HEK293T (cell line): ENCODE measurements at regions not wholly inside any gene's neighbourhood (a gene's known extent, or its start where the extent isn't known, plus 50 kb on each side); places are given as distances from the start of the nearest gene placed in this dataset.
"Not testable (repeated sequence)": the region's sequence is repeated elsewhere in the genome, so short reads cannot be mapped to it uniquely, and the experiment has no call there.

Experiments
- CTCF ChIA-PET: fragments of 350-600 bp; formaldehyde crosslinking; extraction: SDS; loops from one replicate; lab custom pipeline; 2021; ENCODE audit warnings: antibody characterized with exemption, inconsistent platforms; lab: Yijun Ruan, JAX
- POLR2A ChIA-PET: fragments of 350-600 bp; formaldehyde crosslinking; extraction: SDS; loops from one replicate; lab custom pipeline; 2020; ENCODE audit warnings: antibody characterized with exemption, inconsistent platforms; lab: Yijun Ruan, JAX
- DNase-seq: peaks from one replicate; pipeline ENCODE4 v3.0.0; 2012; ENCODE audit warnings: mixed read lengths; ENCODE audit errors: extremely low spot score
- ARNT ChIP-seq: fragments of 450-650 bp; IDR thresholded peaks from 2 replicates; pipeline ENCODE4 v1.6.1; 2017; ENCODE audit warnings: mild to moderate bottlenecking
- BHLHE40 ChIP-seq: fragments of 450-650 bp; IDR thresholded peaks from 2 replicates; pipeline ENCODE4 v1.6.1; 2016; ENCODE audit warnings: mild to moderate bottlenecking, moderate library complexity, borderline replicate concordance
- CTBP1 ChIP-seq: fragments of 450-650 bp; IDR thresholded peaks from 2 replicates; pipeline ENCODE4 v1.6.1; 2016; ENCODE audit warnings: borderline replicate concordance
- ELF4 ChIP-seq: fragments of 450-650 bp; IDR thresholded peaks from 2 replicates; pipeline ENCODE4 v1.6.1; 2017; ENCODE audit warnings: antibody characterized with exemption
- FOXA1 ChIP-seq: fragments of 450-650 bp; IDR thresholded peaks from 2 replicates; pipeline ENCODE4 v1.6.1; 2016; ENCODE audit warnings: mild to moderate bottlenecking
- FOXK2 ChIP-seq: fragments of 450-650 bp; IDR thresholded peaks from 2 replicates; pipeline ENCODE4 v1.6.1; 2016; ENCODE audit warnings: mild to moderate bottlenecking
- FOXM1 ChIP-seq: fragments of 450-650 bp; IDR thresholded peaks from 2 replicates; pipeline ENCODE4 v1.6.1; 2017; ENCODE audit warnings: mild to moderate bottlenecking, borderline replicate concordance
- HDGF ChIP-seq: fragments of 450-650 bp; IDR thresholded peaks from 2 replicates; pipeline ENCODE4 v1.6.1; 2017; ENCODE audit warnings: antibody characterized with exemption, borderline replicate concordance
- L3MBTL2 ChIP-seq: fragments of 450-650 bp; conservative IDR thresholded peaks from 2 replicates; pipeline ENCODE4 v1.6.1; 2016; ENCODE audit warnings: mild to moderate bottlenecking
- LEF1 ChIP-seq: fragments of 450-650 bp; IDR thresholded peaks from 2 replicates; pipeline ENCODE4 v1.6.1; 2017; ENCODE audit warnings: mild to moderate bottlenecking, borderline replicate concordance
- NFRKB ChIP-seq: fragments of 450-650 bp; IDR thresholded peaks from 2 replicates; pipeline ENCODE4 v1.6.1; 2016; ENCODE audit warnings: mild to moderate bottlenecking, moderate library complexity
- SP1 ChIP-seq: fragments of 450-650 bp; IDR thresholded peaks from 2 replicates; pipeline ENCODE4 v1.6.1; 2017
- SUZ12 ChIP-seq: fragments of 450-650 bp; IDR thresholded peaks from 2 replicates; pipeline ENCODE4 v1.6.1; 2016; ENCODE audit warnings: mild to moderate bottlenecking
- TARDBP ChIP-seq: fragments of 450-650 bp; IDR thresholded peaks from 2 replicates; pipeline ENCODE4 v1.6.1; 2016
- ZNF384 ChIP-seq: fragments of 450-650 bp; IDR thresholded peaks from 2 replicates; pipeline ENCODE4 v1.6.1; 2016
- TF ChIP-seq, protein P1 (sequence below): fragments of 450-650 bp; IDR thresholded peaks from 2 replicates; pipeline ENCODE4 v1.6.1; 2016

DNA sequence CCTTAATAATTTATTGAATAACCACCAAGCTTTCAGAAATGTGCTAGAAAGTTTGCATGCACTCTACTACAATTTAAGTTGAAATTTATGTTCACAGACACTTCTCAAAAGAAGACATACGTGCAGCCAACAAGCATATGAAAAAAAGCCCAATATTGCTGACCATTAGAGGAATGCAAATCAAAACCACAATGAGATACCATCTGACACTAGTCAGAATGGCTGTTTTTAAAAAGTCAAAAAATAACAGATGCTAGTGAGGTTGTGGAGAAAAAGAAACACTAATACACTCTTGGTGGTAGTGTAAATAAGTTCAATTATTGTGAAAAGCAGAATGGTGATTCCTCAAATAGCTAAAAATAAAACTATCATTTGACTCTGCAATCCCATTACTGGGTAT, 308.8 kb upstream of the PCDH9 start:
- no peak for TF ChIP-seq FOXA1
- no peak for TF ChIP-seq CTBP1
- TF ChIP-seq TARDBP, result no peak
- POLR2A ChIA-PET, result no interaction called here
- CTCF ChIA-PET, result no interaction called here
- no peak for DNase-seq

DNA sequence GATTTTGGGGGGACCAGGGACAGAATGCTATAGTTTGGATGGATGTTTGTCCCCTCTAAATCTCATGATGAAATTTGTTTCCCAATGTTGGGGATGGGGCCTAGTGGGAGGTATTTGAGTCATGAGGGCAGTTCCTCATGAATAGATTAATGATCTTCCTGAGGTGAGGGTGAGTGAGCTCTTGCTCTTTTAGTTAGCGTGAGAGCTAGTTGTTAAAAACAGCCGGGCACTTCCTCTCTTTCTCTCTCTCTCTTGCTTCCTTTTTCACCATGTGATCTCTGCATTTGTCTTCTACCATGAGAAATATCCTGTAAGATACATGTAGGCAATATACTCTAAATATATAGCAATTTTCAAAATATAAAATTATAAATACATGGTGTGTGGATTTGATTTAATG, 290.8 kb upstream of the PCDH9 start:
- POLR2A ChIA-PET, result no interaction called here
- CTCF ChIA-PET, result no interaction called here
- TF ChIP-seq SUZ12 (no peak), CTBP1 (no peak), L3MBTL2 (no peak), FOXA1 (no peak), ELF4 (no peak), FOXK2 (no peak), BHLHE40 (no peak), LEF1 (no peak), TARDBP (no peak)
- TF ChIP-seq, protein P1, sequence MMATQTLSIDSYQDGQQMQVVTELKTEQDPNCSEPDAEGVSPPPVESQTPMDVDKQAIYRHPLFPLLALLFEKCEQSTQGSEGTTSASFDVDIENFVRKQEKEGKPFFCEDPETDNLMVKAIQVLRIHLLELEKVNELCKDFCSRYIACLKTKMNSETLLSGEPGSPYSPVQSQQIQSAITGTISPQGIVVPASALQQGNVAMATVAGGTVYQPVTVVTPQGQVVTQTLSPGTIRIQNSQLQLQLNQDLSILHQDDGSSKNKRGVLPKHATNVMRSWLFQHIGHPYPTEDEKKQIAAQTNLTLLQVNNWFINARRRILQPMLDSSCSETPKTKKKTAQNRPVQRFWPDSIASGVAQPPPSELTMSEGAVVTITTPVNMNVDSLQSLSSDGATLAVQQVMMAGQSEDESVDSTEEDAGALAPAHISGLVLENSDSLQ, result no peak
- no peak for DNase-seq

DNA sequence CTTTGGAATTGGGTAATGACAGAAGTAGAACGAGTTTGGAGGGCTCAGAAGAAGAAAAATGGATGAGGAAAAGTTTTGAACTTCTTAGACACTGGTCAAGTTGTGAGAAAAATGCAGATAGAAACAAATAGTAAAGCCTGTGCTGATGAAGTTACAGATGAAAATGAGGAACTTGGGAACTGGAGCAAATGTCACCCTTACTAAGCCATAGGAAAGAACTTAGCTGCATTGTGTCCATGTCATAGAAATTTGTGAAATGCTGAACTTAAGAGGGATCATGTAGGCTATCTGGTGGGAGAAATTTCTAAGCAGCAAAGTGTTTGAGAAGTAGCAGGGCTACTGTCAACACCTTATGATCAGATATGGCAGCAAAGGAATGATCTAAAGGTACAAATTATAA, 289.2 kb upstream of the PCDH9 start:
- TF ChIP-seq ARNT, result no peak
- TF ChIP-seq TARDBP, result no peak
- TF ChIP-seq SP1, result no peak
- TF ChIP-seq CTBP1, result no peak
- TF ChIP-seq ZNF384, result no peak
- no peak for TF ChIP-seq HDGF
- no peak for TF ChIP-seq L3MBTL2
- TF ChIP-seq SUZ12, result no peak
- no peak for TF ChIP-seq NFRKB
- TF ChIP-seq FOXM1, result no peak
- DNase-seq, result no peak
- CTCF ChIA-PET, result no interaction called here
- POLR2A ChIA-PET, result no interaction called here

DNA sequence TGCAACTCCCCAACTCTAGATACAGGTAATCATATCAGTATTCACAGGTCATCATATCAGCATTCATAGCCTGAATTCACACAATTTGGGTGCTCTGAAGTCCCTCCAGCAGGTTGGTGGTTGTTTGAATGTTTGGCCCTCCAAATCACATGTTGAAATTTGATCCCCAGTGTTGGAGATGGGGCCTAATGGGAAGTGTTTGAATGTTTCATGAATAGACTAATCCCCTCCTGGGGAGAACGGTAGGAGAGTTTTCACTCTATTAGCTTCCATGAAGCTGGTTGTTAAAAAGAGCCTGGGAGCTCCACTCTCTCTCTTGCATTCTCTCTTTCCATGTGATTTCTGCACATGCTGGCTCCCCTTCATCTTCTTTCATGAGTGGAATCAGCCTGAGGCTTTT, 288.6 kb upstream of the PCDH9 start:
- CTCF ChIA-PET, result no interaction called here
- POLR2A ChIA-PET, result no interaction called here
- no peak for DNase-seq

DNA sequence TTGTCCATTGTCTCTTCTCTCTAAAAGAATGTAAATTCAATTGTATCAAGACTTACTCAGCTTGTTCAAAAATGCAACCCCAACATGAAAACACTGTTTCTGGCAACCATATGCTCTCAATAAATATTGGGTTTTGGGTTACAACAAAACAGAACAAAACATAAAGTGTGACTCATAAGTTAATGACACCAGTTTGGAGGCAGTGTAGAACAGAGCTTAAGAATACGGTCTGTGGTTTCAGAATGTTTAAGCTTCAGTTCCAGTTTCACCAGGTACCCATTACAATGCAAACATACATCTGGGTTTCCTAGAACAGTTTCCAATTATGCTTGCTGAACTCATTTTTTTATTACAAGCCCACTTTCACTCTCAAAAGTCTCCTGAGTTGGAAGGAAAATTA, 285.8 kb upstream of the PCDH9 start:
- POLR2A ChIA-PET, result no interaction called here

More for the DNA sequence above, 288.6 kb upstream of the PCDH9 start:
- TF ChIP-seq HDGF (no peak), NFRKB (no peak), ELF4 (no peak)

DNA sequence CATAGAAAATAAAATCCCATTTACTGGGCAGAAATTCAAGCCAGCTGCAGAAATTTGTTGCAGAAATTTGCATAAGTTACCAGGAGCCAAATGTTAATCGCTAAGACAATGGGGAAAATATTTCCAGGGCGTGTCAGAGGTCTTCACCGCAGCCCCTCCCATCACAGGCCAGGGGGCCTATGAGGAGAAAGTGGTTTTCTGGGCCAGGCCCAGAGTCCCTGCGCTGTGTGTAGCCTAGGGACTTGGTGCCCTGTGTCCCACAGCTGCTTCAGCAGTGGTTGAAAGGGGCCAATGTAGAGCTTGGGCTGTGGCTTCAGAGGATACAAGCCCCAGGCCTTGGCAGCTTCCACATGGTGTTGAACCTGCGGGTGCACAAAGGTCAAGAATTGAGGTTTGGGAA, 278.9 kb upstream of the PCDH9 start:
- POLR2A ChIA-PET, result no interaction called here
- DNase-seq, result no peak
- TF ChIP-seq FOXK2, result no peak
- no peak for TF ChIP-seq LEF1
- no peak for TF ChIP-seq SP1
- TF ChIP-seq BHLHE40, result no peak
- TF ChIP-seq ZNF384, result no peak
- no peak for TF ChIP-seq ELF4
- no peak for TF ChIP-seq NFRKB
- no peak for TF ChIP-seq FOXA1
- TF ChIP-seq CTBP1, result no peak
- TF ChIP-seq SUZ12, result no peak
- TF ChIP-seq, protein P1, result no peak
- no peak for TF ChIP-seq ARNT
- TF ChIP-seq FOXM1, result no peak
- no peak for TF ChIP-seq TARDBP
- no peak for TF ChIP-seq L3MBTL2
- no peak for TF ChIP-seq HDGF
- CTCF ChIA-PET, result no interaction called here

More for the DNA sequence above, 285.8 kb upstream of the PCDH9 start:
- no peak for DNase-seq
- TF ChIP-seq ARNT (no peak), SP1 (no peak; the same call in 1 of the 2 replicates), FOXK2 (no peak), BHLHE40 (no peak), LEF1 (no peak), L3MBTL2 (no peak), FOXA1 (no peak), TARDBP (no peak), NFRKB (no peak), HDGF (no peak), ZNF384 (no peak), SUZ12 (no peak), ELF4 (no peak), FOXM1 (no peak), CTBP1 (no peak)
- TF ChIP-seq, protein P1, result no peak
- CTCF ChIA-PET, result no interaction called here

DNA sequence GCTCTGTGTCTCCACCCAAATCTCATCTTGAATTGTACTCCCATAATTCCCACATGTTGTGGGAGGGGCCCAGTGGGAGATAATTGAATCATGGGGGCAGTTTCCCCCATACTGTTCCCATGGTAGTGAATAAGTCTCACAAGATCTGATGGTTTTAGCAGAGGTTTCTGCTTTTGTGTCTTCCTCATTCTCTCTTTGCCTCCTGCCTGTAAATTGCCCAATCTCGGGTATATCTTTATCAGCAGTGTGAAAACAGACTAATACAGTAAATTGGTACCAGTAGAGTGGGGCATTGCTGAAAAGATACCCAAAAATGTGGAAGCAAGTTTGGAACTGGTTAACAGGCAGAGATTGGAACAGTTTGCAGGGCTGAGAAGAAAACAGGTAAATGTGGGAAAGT, 278.1 kb upstream of the PCDH9 start:
- POLR2A ChIA-PET, DNase-seq, CTCF ChIA-PET: not testable (repeated sequence)
